Gastrocnemius medialis (tissue), 4 donors: ENCODE measurements at regions not wholly inside any gene's neighbourhood (a gene's known extent, or its start where the extent isn't known, plus 50 kb on each side); places are given as distances from the start of the nearest gene placed in this dataset.

Source experiments
- ATAC-seq, 2 donors: fragments of 150-250 bp; one replicate each; pipeline ENCODE4 v1.9.1; 2016
- DNase-seq, 2 donors: peaks; one replicate each; pipeline ENCODE4 v3.0.0-alpha.2; 2019
- H3K27ac ChIP-seq, 4 donors: fragments of 200-600 bp; sonication (generic); 1 replicate in 1 of 4; 2 replicates in 3 of 4; pipeline ENCODE4 v1.5.1; 2016 to 2018; ENCODE audit warnings: mild to moderate bottlenecking in 2 of 4, moderate library complexity in 1 of 4
- H3K27me3 ChIP-seq, 3 donors: fragments of 200-600 bp; sonication (generic) in 2 of 3; 1 replicate in 1 of 3; 2 replicates in 2 of 3; pipeline versions ENCODE4 v1.5.1 to v1.6.0; 2016 to 2019; ENCODE audit warnings: mild to moderate bottlenecking in 1 of 3, moderate library complexity in 1 of 3
- H3K36me3 ChIP-seq, 2 donors: fragments of 200-600 bp; sonication (generic) in 1 of 2; one replicate each; pipeline ENCODE4 v1.5.1; 2017 to 2018
- H3K4me1 ChIP-seq, 2 donors: fragments of 200-600 bp; sonication (generic) in 1 of 2; one replicate each; pipeline ENCODE4 v1.5.1; 2016 to 2017; ENCODE audit warnings: mild to moderate bottlenecking in 2 of 2
- H3K4me3 ChIP-seq, 4 donors: fragments of 200-600 bp; sonication (generic) in 3 of 4; 1 replicate in 1 of 4; 2 replicates in 3 of 4; pipeline ENCODE4 v1.5.1; 2016 to 2019; ENCODE audit warnings: mild to moderate bottlenecking in 2 of 4
- H3K9me3 ChIP-seq, 3 donors: fragments of 200-600 bp; sonication (generic) in 2 of 3; 1 replicate in 1 of 3; 2 replicates in 2 of 3; pipeline ENCODE4 v1.5.1; 2016 to 2019
- CTCF ChIP-seq, 5 experiments: fragments of 450-650 bp in 3 of 5; fragments of 200-600 bp in 2 of 5; sonication (generic) in 2 of 5; IDR thresholded peaks in 4 of 5; conservative IDR thresholded peaks in 1 of 5; 1 replicate in 4 of 5; 2 replicates in 1 of 5; pipeline ENCODE4 v1.5.1; 2016 to 2019; ENCODE audit warnings: antibody characterized with exemption in 5 of 5, mild to moderate bottlenecking in 3 of 5, moderate library complexity in 3 of 5
- POLR2A ChIP-seq, 2 donors: fragments of 450-650 bp; IDR thresholded peaks; one replicate each; pipeline ENCODE4 v1.6.1; 2017; ENCODE audit warnings: antibody characterized with exemption in 2 of 2, mild to moderate bottlenecking in 2 of 2, moderate library complexity in 2 of 2
- in situ Hi-C, 4 donors: fragments of 200-750 bp; cut with MboI; loops; one replicate each; pipeline versions ENCODE4 v1.15.0 to v1.8.0; 2017; ENCODE audit warnings: low sequenced_read_pairs in 4 of 4
- intact Hi-C: fragments of 100-400 bp; cut with DNase I; formaldehyde crosslinking; loops from one replicate; pipeline ENCODE4 v1.15.1; 2023; ENCODE audit warnings: low total_unique reads

DNA sequence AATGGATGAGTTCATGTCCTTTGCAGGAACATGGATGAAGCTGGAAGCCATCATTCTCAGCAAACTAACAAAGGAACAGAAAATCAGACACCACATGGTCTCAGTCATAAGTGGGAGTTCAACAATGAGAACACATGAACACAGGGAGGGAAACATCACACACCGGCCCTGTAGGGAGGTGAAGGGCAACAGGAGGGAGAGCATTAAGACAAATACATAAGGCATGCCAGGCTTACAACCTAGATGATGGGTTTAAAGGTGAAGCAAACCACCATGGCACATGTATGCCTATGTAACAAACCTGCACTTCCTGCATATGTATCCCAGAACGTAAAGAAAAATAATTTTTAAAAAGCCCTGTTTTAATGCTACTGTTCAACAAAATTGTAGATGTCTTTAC is 914.2 kb upstream of the ATXN7L3B start:
- no peak for ATAC-seq
- no peaks in the 10 kb centered on the region for H3K4me1 ChIP-seq
- H3K27me3 ChIP-seq: no peaks in the 10 kb centered on the region
- TF ChIP-seq CTCF (IDR thresholded peaks at IDR 0.05 in 4 of 5, conservative IDR thresholded peaks at IDR 0.05 in 1 of 5) (no peak), POLR2A (IDR thresholded peaks at IDR 0.05) (no peak)
- H3K4me3 ChIP-seq: no peak overlapping the region
- no peak overlapping the region for H3K27ac ChIP-seq
- intact Hi-C loops: no loop called here
- DNase-seq: no peak
- no peaks in the 10 kb centered on the region for H3K9me3 ChIP-seq
- no peaks in the 10 kb centered on the region for H3K36me3 ChIP-seq
- in situ Hi-C loops: no loop called here

- in situ Hi-C loops: no loop called here
- intact Hi-C loops: no loop called here
- no peaks in the 10 kb centered on the region for H3K27me3 ChIP-seq
- no peaks in the 10 kb centered on the region for H3K36me3 ChIP-seq
- TF ChIP-seq CTCF (IDR thresholded peaks at IDR 0.05 in 4 of 5, conservative IDR thresholded peaks at IDR 0.05 in 1 of 5): no peak
- no peak for TF ChIP-seq POLR2A (IDR thresholded peaks at IDR 0.05)
- no peaks in the 10 kb centered on the region for H3K9me3 ChIP-seq
- DNase-seq: no peak
- H3K4me1 ChIP-seq: no peaks in the 10 kb centered on the region
- no peak for ATAC-seq
- H3K4me3 ChIP-seq: no peak overlapping the region
- no peak overlapping the region for H3K27ac ChIP-seq
Observed at GRCh38 chr12:73625226-73625625, 912.4 kb upstream of the ATXN7L3B start.

DNA sequence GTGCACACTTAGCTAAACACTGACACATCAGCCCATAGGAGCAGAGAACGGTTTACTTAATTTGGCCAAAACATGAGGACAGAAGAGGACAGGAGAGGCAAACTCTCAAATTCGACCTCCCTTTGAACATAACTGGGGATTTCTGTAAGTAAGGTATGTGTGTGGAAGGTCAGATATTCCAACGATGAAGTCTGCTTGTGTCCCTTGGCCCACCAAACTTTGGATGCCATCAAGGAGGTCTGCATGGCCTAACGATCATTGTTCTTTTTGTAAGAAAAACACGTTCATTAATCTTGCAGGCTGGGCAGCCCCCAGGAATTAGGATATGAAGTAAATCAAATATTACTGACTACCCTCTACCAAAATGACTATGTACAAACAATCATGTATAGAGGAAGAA is 908.5 kb upstream of the ATXN7L3B start:
- H3K9me3 ChIP-seq: no peaks in the 10 kb centered on the region
- H3K27ac ChIP-seq: no peak overlapping the region
- no peak overlapping the region for H3K4me3 ChIP-seq
- DNase-seq: no peak
- H3K36me3 ChIP-seq: no peaks in the 10 kb centered on the region
- in situ Hi-C loops (no loop called here), intact Hi-C loops (no loop called here)
- no peak for ATAC-seq
- no peaks in the 10 kb centered on the region for H3K4me1 ChIP-seq
- H3K27me3 ChIP-seq: no peaks in the 10 kb centered on the region
- TF ChIP-seq POLR2A (IDR thresholded peaks at IDR 0.05) (no peak), CTCF (IDR thresholded peaks at IDR 0.05 in 4 of 5, conservative IDR thresholded peaks at IDR 0.05 in 1 of 5) (no peak)

DNA sequence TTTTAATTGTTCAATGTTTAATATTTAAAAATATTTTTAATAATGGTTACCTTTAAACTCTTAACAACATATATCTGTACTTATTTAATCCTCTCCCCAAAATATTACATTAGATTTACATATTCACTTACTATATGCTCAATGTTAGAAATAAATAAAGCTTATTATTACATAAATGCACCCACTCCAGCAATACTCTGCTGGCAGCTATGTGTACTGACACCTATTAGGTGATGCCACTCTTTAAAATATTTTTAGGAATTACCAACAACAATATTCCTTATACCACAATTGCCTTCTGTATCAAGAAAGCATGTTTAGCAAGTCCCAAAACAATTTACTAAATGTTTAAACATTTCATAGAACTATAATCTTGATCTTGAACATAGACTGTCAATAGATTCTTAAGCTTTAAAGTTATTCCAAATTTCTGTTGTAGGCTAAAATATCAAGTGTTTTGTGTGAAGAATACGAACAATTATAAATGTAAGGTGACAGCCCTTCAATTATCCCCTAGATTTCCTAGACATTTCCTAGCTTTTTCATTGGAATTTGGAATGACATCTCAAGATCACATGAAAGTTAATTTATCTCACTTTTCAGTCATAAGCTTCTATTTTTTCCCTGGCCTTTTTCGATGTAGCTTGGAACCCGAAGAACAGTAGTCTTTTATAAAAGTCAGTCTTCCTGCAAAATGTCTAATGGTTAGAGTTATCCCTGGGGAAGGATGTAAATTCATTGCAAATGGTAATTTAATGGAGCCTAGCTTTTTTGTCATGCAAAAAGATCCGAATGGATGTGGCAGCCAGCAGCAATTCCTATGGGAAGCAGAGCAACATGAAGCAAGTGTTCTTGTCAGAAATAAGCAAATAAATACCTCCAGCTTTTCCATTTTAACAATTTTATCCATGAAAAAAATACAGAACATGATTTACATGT is 907.5 kb upstream of the ATXN7L3B start:
- H3K27me3 ChIP-seq: no peaks in the 10 kb centered on the region
- DNase-seq: no peak
- H3K9me3 ChIP-seq: no peaks in the 10 kb centered on the region
- no peak for ATAC-seq
- H3K27ac ChIP-seq: no peak overlapping the region
- no peaks in the 10 kb centered on the region for H3K4me1 ChIP-seq
- TF ChIP-seq CTCF (IDR thresholded peaks at IDR 0.05 in 4 of 5, conservative IDR thresholded peaks at IDR 0.05 in 1 of 5) (no peak), POLR2A (IDR thresholded peaks at IDR 0.05) (no peak)
- in situ Hi-C loops (no loop called here), intact Hi-C loops (no loop called here)
- no peaks in the 10 kb centered on the region for H3K36me3 ChIP-seq
- H3K4me3 ChIP-seq: no peak overlapping the region
